ENCODE measurements at regions not wholly inside any gene's neighbourhood (a gene's known extent, or its start where the extent isn't known, plus 50 kb on each side); places are given as distances from the start of the nearest gene placed in this dataset.

- no peak overlapping the region for H3K4me3 ChIP-seq (ENCODE audit: low read length)
- no peaks in the 10 kb centered on the region for H3K79me2 ChIP-seq (ENCODE audit: control insufficient read depth, low read length)
- no peak overlapping the region for H3K27ac ChIP-seq (ENCODE audit: low read depth, low read length)
- no peak overlapping the region for H3K4me2 ChIP-seq (ENCODE audit: low read length)
- H3K27me3 ChIP-seq (ENCODE audit: control insufficient read depth, low read length), result peaks cover 8% of the 10 kb centered on the region; the same call in 1 of the 2 replicates
- H4K20me1 ChIP-seq (ENCODE audit: control insufficient read depth, insufficient read depth, low read depth, low read length), result no peaks in the 10 kb centered on the region
- no peaks in the 10 kb centered on the region for H3K4me1 ChIP-seq (ENCODE audit: control insufficient read depth, low read length)
- no peak for TF ChIP-seq CTCF (IDR thresholded peaks at IDR 0.05; ENCODE audit: low read depth, low read length, poor library complexity, severe bottlenecking)
- no peaks in the 10 kb centered on the region for H3K36me3 ChIP-seq (ENCODE audit: control insufficient read depth, low read length)
- no peaks in the 10 kb centered on the region for H3F3A ChIP-seq (ENCODE audit: control insufficient read depth, insufficient read depth)
- H3K9me3 ChIP-seq (ENCODE audit: control insufficient read depth, insufficient read depth, low read length), result no peaks in the 10 kb centered on the region
- no peaks in the 10 kb centered on the region for H3K9me2 ChIP-seq (replicated peaks; ENCODE audit: control insufficient read depth, low read length)
Measured at GRCh38 chr1:38244218-38244845, 197.7 kb upstream of the POU3F1 start.

- no peak for TF ChIP-seq EZH2phosphoT487 (IDR thresholded peaks at IDR 0.05; ENCODE audit: borderline replicate concordance, low read length)
- no peak for TF ChIP-seq CTCF (IDR thresholded peaks at IDR 0.05; ENCODE audit: low read depth, low read length, poor library complexity, severe bottlenecking)
- no peaks in the 10 kb centered on the region for H3K9me3 ChIP-seq (ENCODE audit: control insufficient read depth, insufficient read depth, low read length)
- H4K20me1 ChIP-seq (ENCODE audit: control insufficient read depth, insufficient read depth, low read depth, low read length), result no peaks in the 10 kb centered on the region
- H3K4me1 ChIP-seq (ENCODE audit: control insufficient read depth, low read length), result no peaks in the 10 kb centered on the region
- H3K4me2 ChIP-seq (ENCODE audit: low read length), result no peak overlapping the region
- no peak overlapping the region for H3K27ac ChIP-seq (ENCODE audit: low read depth, low read length)
- no peak overlapping the region for H3K4me3 ChIP-seq (ENCODE audit: low read length)
- no peaks in the 10 kb centered on the region for H3K36me3 ChIP-seq (ENCODE audit: control insufficient read depth, low read length)
- H3K79me2 ChIP-seq (ENCODE audit: control insufficient read depth, low read length), result no peaks in the 10 kb centered on the region
- no peaks in the 10 kb centered on the region for H3F3A ChIP-seq (ENCODE audit: control insufficient read depth, insufficient read depth)
- peaks cover 12% of the 10 kb centered on the region; the same call in 1 of the 2 replicates for H3K27me3 ChIP-seq (ENCODE audit: control insufficient read depth, low read length)
- H3K9me2 ChIP-seq (replicated peaks; ENCODE audit: control insufficient read depth, low read length), result no peaks in the 10 kb centered on the region
Measured at GRCh38 chr1:38243106-38243505, 196.5 kb upstream of the POU3F1 start.

GRCh38 chr1:38242506-38242905 is 195.9 kb upstream of the POU3F1 start:
- H3K79me2 ChIP-seq (ENCODE audit: control insufficient read depth, low read length), result no peaks in the 10 kb centered on the region
- H3F3A ChIP-seq (ENCODE audit: control insufficient read depth, insufficient read depth), result no peaks in the 10 kb centered on the region
- no peak overlapping the region for H3K27ac ChIP-seq (ENCODE audit: low read depth, low read length)
- no peak overlapping the region for H3K4me3 ChIP-seq (ENCODE audit: low read length)
- no peaks in the 10 kb centered on the region for H3K9me2 ChIP-seq (replicated peaks; ENCODE audit: control insufficient read depth, low read length)
- no peak overlapping the region for H3K4me2 ChIP-seq (ENCODE audit: low read length)
- no peaks in the 10 kb centered on the region for H3K36me3 ChIP-seq (ENCODE audit: control insufficient read depth, low read length)
- peaks cover 13% of the 10 kb centered on the region; the same call in 1 of the 2 replicates for H3K27me3 ChIP-seq (ENCODE audit: control insufficient read depth, low read length)
- H3K4me1 ChIP-seq (ENCODE audit: control insufficient read depth, low read length), result no peaks in the 10 kb centered on the region
- H4K20me1 ChIP-seq (ENCODE audit: control insufficient read depth, insufficient read depth, low read depth, low read length), result no peaks in the 10 kb centered on the region
- no peak for TF ChIP-seq CTCF (IDR thresholded peaks at IDR 0.05; ENCODE audit: low read depth, low read length, poor library complexity, severe bottlenecking)
- H3K9me3 ChIP-seq (ENCODE audit: control insufficient read depth, insufficient read depth, low read length), result no peaks in the 10 kb centered on the region

Measured in DOHH2 (cell line).